WTC11 (cell line): ENCODE measurements at regions not wholly inside any gene's neighbourhood (a gene's known extent, or its start where the extent isn't known, plus 50 kb on each side); places are given as distances from the start of the nearest gene placed in this dataset.

Source experiments
- ATAC-seq: fragments of 200-7000 bp; cut with Tn5 transposase; 2 replicates; pipeline ENCODE4 v1.10.0; 2021; ENCODE audit warnings: mild to moderate bottlenecking, moderate library complexity
- CTCF ChIA-PET: fragments of 300-600 bp; sonication (Branson Sonifier 250); formaldehyde crosslinking; loops from one replicate; lab custom pipeline; 2021; ENCODE audit warnings: antibody characterized with exemption; lab: Charles Lee
- POLR2A ChIA-PET: fragments of 350-600 bp; sonication (Branson Sonifier 250); formaldehyde crosslinking; loops from one replicate; lab custom pipeline; 2021; ENCODE audit warnings: antibody characterized with exemption; lab: Charles Lee
- DNase-seq: peaks from one replicate; pipeline ENCODE4 v3.0.0; 2021; ENCODE audit warnings: low spot score
- H3K27ac Mint-ChIP-seq: 2 replicates; pipeline ENCODE4 v1.8.0; 2021; ENCODE audit warnings: mixed read lengths
- H3K27me3 Mint-ChIP-seq: 2 replicates; pipeline ENCODE4 v1.8.0; 2021; ENCODE audit warnings: low read depth, mild to moderate bottlenecking, moderate library complexity, mixed read lengths
- H3K36me3 Mint-ChIP-seq: 2 replicates; pipeline ENCODE4 v1.8.0; 2021; ENCODE audit warnings: mixed read lengths
- H3K4me1 Mint-ChIP-seq: 2 replicates; pipeline ENCODE4 v1.8.0; 2022; ENCODE audit warnings: mixed read lengths
- H3K4me3 Mint-ChIP-seq: 2 replicates; pipeline ENCODE4 v1.8.0; 2021; ENCODE audit warnings: mild to moderate bottlenecking, moderate library complexity, mixed read lengths
- H3K9me3 Mint-ChIP-seq: 2 replicates; pipeline ENCODE4 v1.8.0; 2021; ENCODE audit warnings: mixed read lengths
- ARID4B ChIP-seq: sonication (generic); formaldehyde crosslinking; IDR thresholded peaks from 2 replicates; pipeline ENCODE4 v1.8.0; 2023; ENCODE audit warnings: missing genetic modification reagents, mild to moderate bottlenecking, borderline replicate concordance
- ATF1 ChIP-seq: sonication (generic); formaldehyde crosslinking; IDR thresholded peaks from 2 replicates; pipeline ENCODE4 v1.8.1; 2023; ENCODE audit warnings: mild to moderate bottlenecking, moderate library complexity, missing genetic modification reagents
- ATF3 ChIP-seq: sonication (generic); formaldehyde crosslinking; conservative IDR thresholded peaks from 2 replicates; pipeline ENCODE4 v1.8.1; 2022; ENCODE audit warnings: mild to moderate bottlenecking, missing genetic modification reagents
- CREM ChIP-seq: sonication (generic); formaldehyde crosslinking; IDR thresholded peaks from 2 replicates; pipeline ENCODE4 v1.8.1; 2022; ENCODE audit warnings: mild to moderate bottlenecking, missing genetic modification reagents, moderate library complexity
- CTCF ChIP-seq: fragments of 200-600 bp; IDR thresholded peaks from 2 replicates; pipeline ENCODE4 v1.8.0; 2022; ENCODE audit warnings: antibody characterized with exemption
- ESRRA ChIP-seq: sonication (generic); formaldehyde crosslinking; IDR thresholded peaks from 2 replicates; pipeline ENCODE4 v1.8.1; 2022; ENCODE audit warnings: mild to moderate bottlenecking, missing genetic modification reagents, borderline replicate concordance
- FOXJ3 ChIP-seq: sonication (generic); formaldehyde crosslinking; IDR thresholded peaks from 2 replicates; pipeline ENCODE4 v1.9.0; 2021; ENCODE audit warnings: missing genetic modification reagents, mild to moderate bottlenecking, borderline replicate concordance
- FOXP1 ChIP-seq: sonication (generic); formaldehyde crosslinking; IDR thresholded peaks from 2 replicates; pipeline ENCODE4 v1.8.0; 2022; ENCODE audit warnings: missing genetic modification reagents, mild to moderate bottlenecking, moderate library complexity, borderline replicate concordance
- IRF2 ChIP-seq: sonication (generic); formaldehyde crosslinking; IDR thresholded peaks from 2 replicates; pipeline ENCODE4 v1.8.0; 2022; ENCODE audit warnings: low read depth, missing genetic modification reagents, borderline replicate concordance
- KAT7 ChIP-seq: sonication (generic); formaldehyde crosslinking; IDR thresholded peaks from 2 replicates; pipeline ENCODE4 v1.8.1; 2023; ENCODE audit warnings: missing genetic modification reagents, mild to moderate bottlenecking, borderline replicate concordance
- OVOL2 ChIP-seq: fragments of 250-450 bp; sonication (Bioruptor Pico); IDR thresholded peaks from 2 replicates; pipeline ENCODE4 v1.9.0; 2021; ENCODE audit warnings: mild to moderate bottlenecking, borderline replicate concordance
- SMAD3 ChIP-seq: sonication (generic); formaldehyde crosslinking; IDR thresholded peaks from 2 replicates; pipeline ENCODE4 v1.8.0; 2022; ENCODE audit warnings: missing genetic modification reagents, mild to moderate bottlenecking, borderline replicate concordance
- ZNF219 ChIP-seq: sonication (generic); formaldehyde crosslinking; IDR thresholded peaks from 2 replicates; pipeline ENCODE4 v1.8.0; 2023; ENCODE audit warnings: missing genetic modification reagents, mild to moderate bottlenecking, borderline replicate concordance
- ZNF281 ChIP-seq: sonication (generic); formaldehyde crosslinking; IDR thresholded peaks from 2 replicates; pipeline ENCODE4 v1.8.0; 2023; ENCODE audit warnings: mild to moderate bottlenecking, missing genetic modification reagents
- ZNF425 ChIP-seq: fragments of 250-450 bp; sonication (Bioruptor Pico); conservative IDR thresholded peaks from 2 replicates; pipeline ENCODE4 v1.9.0; 2021; ENCODE audit warnings: mild to moderate bottlenecking

- no peak for ATAC-seq
- TF ChIP-seq ATF1 (CRISPR knock-in tag) (no peak), ATF3 (CRISPR knock-in tag) (no peak), ARID4B (CRISPR knock-in tag) (no peak), FOXP1 (no peak), ZNF425 (no peak), ZNF219 (no peak), ESRRA (CRISPR knock-in tag) (no peak), KAT7 (CRISPR knock-in tag) (no peak), IRF2 (no peak), CTCF (no peak), SMAD3 (CRISPR knock-in tag) (no peak), CREM (CRISPR knock-in tag) (no peak), FOXJ3 (CRISPR knock-in tag) (no peak), OVOL2 (no peak), ZNF281 (CRISPR knock-in tag) (no peak)
- TF ChIP-seq, all 79 proteins: peak for 0
- ChIA-PET CTCF (no interaction called here), POLR2A (no interaction called here)
- no peak overlapping the region for H3K4me3 Mint-ChIP-seq
- no peak overlapping the region for H3K27ac Mint-ChIP-seq
- H3K4me1 Mint-ChIP-seq: no peaks in the 10 kb centered on the region
- H3K9me3 Mint-ChIP-seq: peaks cover 56% of the 10 kb centered on the region
- peaks cover 9% of the 10 kb centered on the region for H3K27me3 Mint-ChIP-seq
- DNase-seq: no peak
- H3K36me3 Mint-ChIP-seq: peaks cover 6% of the 10 kb centered on the region; the same call in 1 of the 2 replicates
Observed at GRCh38 chr6:85826997-85827396, 184.3 kb upstream of the SYNCRIP start.
